Progenitor cell of endocrine pancreas (in vitro differentiated cells): ENCODE measurements at regions not wholly inside any gene's neighbourhood (a gene's known extent, or its start where the extent isn't known, plus 50 kb on each side); places are given as distances from the start of the nearest gene placed in this dataset.

Experiments used
- DNase-seq: peaks from one replicate; pipeline ENCODE4 v3.0.0; 2021; ENCODE audit warnings: low spot score; ENCODE audit not compliant: unreplicated experiment
- H3K27ac Mint-ChIP-seq: 2 replicates; pipeline ENCODE4 v1.8.0; 2021; ENCODE audit warnings: mild to moderate bottlenecking, moderate library complexity, mixed read lengths
- H3K27me3 Mint-ChIP-seq: 2 replicates; pipeline ENCODE4 v1.8.0; 2021; ENCODE audit warnings: mixed read lengths
- H3K36me3 Mint-ChIP-seq: 2 replicates; pipeline ENCODE4 v1.8.0; 2022; ENCODE audit warnings: mixed read lengths; ENCODE audit not compliant: insufficient read depth
- H3K4me1 Mint-ChIP-seq: 2 replicates; pipeline ENCODE4 v1.8.0; 2021; ENCODE audit warnings: low read depth, mixed read lengths
- H3K4me3 Mint-ChIP-seq: 2 replicates; pipeline ENCODE4 v1.8.0; 2021; ENCODE audit warnings: low read depth, mild to moderate bottlenecking, moderate library complexity, mixed read lengths
- H3K9me3 Mint-ChIP-seq: 2 replicates; pipeline ENCODE4 v1.8.0; 2021; ENCODE audit warnings: low read depth, mixed read lengths
- TF ChIP-seq, protein P1 (sequence below): fragments of 200-600 bp; sonication (generic); IDR thresholded peaks from one replicate; pipeline ENCODE4 v1.5.0; 2021; ENCODE audit warnings: antibody characterized with exemption, mild to moderate bottlenecking; ENCODE audit not compliant: unreplicated experiment

DNA sequence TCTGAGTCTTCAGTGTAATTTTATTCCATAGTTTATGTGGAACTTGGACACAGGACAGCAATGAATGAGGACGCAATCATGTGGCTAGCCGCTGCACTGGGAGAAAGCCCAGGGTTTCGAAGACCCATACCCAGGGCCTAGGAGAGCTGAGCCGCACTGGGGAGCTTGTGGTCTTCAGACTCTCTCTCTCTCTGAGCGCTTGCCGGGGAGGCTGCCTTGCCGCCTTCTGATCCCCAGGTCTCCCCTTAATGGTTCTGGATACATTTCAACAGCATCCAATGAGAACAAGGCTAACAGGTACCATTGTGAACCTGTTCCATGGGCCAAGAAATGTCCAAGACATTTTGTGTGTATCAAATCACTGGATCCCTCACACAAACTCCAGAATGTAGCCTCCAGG, 383.4 kb downstream of the ICE1 start:
- no peaks in the 10 kb centered on the region for H3K36me3 Mint-ChIP-seq
- TF ChIP-seq, protein P1, sequence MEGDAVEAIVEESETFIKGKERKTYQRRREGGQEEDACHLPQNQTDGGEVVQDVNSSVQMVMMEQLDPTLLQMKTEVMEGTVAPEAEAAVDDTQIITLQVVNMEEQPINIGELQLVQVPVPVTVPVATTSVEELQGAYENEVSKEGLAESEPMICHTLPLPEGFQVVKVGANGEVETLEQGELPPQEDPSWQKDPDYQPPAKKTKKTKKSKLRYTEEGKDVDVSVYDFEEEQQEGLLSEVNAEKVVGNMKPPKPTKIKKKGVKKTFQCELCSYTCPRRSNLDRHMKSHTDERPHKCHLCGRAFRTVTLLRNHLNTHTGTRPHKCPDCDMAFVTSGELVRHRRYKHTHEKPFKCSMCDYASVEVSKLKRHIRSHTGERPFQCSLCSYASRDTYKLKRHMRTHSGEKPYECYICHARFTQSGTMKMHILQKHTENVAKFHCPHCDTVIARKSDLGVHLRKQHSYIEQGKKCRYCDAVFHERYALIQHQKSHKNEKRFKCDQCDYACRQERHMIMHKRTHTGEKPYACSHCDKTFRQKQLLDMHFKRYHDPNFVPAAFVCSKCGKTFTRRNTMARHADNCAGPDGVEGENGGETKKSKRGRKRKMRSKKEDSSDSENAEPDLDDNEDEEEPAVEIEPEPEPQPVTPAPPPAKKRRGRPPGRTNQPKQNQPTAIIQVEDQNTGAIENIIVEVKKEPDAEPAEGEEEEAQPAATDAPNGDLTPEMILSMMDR = no peak
- H3K27ac Mint-ChIP-seq = no peak overlapping the region
- no peak overlapping the region for H3K4me3 Mint-ChIP-seq
- H3K4me1 Mint-ChIP-seq = peaks cover 13% of the 10 kb centered on the region
- DNase-seq = no peak
- no peaks in the 10 kb centered on the region for H3K27me3 Mint-ChIP-seq
- no peaks in the 10 kb centered on the region for H3K9me3 Mint-ChIP-seq

DNA sequence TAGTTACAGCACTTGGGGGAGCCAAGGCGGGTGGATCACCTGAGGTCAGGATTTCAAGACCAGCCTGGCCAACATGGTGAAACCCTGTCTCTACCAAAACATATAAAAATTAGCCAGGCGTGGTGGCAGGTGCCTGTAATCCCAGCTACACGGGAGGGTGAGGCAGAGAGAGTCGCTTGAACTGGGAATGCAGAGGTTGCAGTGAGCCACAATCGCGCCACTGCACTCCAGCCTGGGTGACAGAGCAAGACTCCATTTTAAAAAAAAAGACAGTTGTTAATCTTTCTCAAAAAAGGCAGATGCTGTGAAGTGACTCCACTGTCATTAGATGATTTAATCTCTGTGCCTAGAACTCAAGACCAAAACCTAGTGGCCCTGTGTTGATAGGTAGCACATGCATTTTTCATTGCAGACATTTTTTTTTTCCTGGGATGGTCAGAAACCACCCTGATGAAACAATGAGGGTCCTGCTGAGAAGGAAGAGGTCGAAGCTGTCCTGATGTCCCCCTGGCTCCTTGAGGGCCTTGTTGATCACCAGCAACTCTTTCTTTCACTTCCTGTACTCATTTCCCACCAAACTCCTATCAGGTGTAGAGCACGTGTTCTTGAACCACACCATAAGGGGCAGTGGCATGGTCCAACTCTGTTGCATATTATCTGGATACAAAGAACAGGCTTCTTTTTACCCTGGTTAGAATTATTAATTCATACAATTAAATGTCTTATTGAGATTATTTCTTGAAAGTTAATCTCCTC, 382.2 kb downstream of the ICE1 start:
- Mint-ChIP-seq H3K36me3 (no peaks in the 10 kb centered on the region), H3K27ac (no peak overlapping the region), H3K9me3 (no peaks in the 10 kb centered on the region), H3K4me3 (no peak overlapping the region), H3K4me1 (peaks cover 11% of the 10 kb centered on the region), H3K27me3 (no peaks in the 10 kb centered on the region)
- no peak for DNase-seq
- TF ChIP-seq, protein P1 = no peak

DNA sequence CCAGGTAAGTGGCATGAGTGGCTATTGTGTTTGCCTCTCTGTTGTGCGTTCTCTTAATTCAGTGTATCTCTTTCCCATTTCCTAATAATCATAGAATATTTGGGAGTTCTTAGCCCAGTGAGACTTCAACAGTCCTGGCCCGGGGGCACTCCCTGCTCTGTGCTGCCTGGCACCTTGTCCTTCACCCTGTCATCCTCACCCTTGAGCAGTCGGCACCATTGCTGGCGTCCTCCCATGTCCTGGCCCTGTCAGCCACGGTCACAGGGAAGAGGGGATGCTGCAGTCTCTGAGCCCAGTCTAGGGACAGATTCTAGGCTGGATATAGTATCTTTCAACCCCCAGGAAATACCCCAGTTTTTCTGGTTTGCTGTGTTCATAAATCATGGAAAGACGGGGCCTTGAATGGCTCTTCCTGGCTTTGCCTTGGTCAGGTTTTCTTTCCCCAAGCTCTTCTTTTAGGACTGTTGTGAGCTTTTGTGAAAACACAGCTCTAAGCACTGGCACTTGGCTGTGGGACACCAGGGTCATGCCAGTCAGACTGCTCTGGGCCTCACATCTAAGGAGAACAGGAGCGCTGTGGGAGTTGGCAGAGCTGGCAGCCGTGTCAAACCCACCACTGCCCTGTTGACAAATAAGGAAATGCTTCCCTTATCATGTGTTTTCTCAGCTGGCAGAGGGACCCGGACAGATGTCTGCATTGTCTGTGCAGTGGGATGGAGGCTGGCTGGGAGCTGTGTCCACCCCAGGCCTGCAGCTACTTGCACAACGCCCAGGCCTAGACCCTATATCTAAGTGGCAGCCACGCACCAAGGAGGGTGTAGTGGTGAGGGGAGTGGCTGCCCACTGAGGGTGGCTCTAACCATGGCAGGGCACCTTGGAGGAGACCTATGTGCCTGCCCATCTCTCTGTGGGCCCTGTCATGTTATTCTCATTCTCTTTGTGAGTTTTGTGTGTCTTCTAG, 378.6 kb downstream of the ICE1 start:
- DNase-seq = no peak
- no peak overlapping the region for H3K4me3 Mint-ChIP-seq
- no peaks in the 10 kb centered on the region for H3K27me3 Mint-ChIP-seq
- H3K4me1 Mint-ChIP-seq = no peaks in the 10 kb centered on the region
- no peak overlapping the region for H3K27ac Mint-ChIP-seq
- H3K9me3 Mint-ChIP-seq = no peaks in the 10 kb centered on the region
- TF ChIP-seq, protein P1 = no peak
- H3K36me3 Mint-ChIP-seq = no peaks in the 10 kb centered on the region

DNA sequence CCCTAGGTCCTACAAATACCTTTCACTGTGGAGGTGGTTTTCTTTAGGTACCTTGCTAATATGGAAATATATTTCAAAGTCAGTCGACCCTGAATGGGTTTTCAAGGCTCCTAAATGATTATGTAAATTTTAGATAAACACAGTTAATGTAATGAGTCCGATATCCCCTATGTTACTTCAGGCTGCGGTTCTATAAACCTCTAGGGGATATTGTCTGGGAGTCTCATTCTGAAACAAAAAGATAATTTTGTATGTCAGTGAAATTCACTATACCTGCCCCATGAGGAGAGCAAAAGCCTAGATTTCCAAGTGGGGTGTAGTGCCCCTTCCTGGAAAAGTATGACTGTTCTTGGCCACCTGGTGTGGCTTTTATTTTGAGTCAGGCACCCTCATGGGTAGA, 377.3 kb downstream of the ICE1 start:
- H3K36me3 Mint-ChIP-seq = no peaks in the 10 kb centered on the region
- H3K4me3 Mint-ChIP-seq = no peak overlapping the region
- no peak for DNase-seq
- H3K27me3 Mint-ChIP-seq = no peaks in the 10 kb centered on the region
- peaks cover 1% of the 10 kb centered on the region for H3K4me1 Mint-ChIP-seq
- TF ChIP-seq, protein P1 = no peak
- H3K27ac Mint-ChIP-seq = no peak overlapping the region
- H3K9me3 Mint-ChIP-seq = no peaks in the 10 kb centered on the region

DNA sequence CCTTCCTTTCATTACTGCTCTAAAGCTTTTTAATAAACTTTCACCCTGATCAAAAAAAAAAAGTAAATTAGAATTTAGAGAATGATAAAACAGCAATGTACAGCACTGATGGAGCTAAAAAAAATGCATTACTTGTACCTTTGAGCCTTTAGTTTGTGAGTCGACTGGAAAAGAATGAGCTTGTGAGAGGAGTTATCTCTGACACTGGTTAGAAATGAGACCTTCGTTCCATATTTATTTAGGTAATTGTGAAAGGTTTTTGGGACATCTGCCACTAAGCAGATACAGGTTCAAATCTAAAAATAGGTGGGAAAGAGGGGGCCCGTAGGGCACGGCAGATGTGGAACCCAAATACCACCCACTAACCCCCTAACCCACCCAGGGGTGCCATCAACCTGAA, 376.8 kb downstream of the ICE1 start:
- peaks cover 6% of the 10 kb centered on the region for H3K4me1 Mint-ChIP-seq
- no peak overlapping the region for H3K27ac Mint-ChIP-seq
- TF ChIP-seq, protein P1 = no peak
- DNase-seq = no peak
- H3K4me3 Mint-ChIP-seq = no peak overlapping the region
- no peaks in the 10 kb centered on the region for H3K9me3 Mint-ChIP-seq
- H3K36me3 Mint-ChIP-seq = no peaks in the 10 kb centered on the region
- H3K27me3 Mint-ChIP-seq = no peaks in the 10 kb centered on the region
